SU-DHL-6 (cell line): ENCODE measurements at regions not wholly inside any gene's neighbourhood (a gene's known extent, or its start where the extent isn't known, plus 50 kb on each side); places are given as distances from the start of the nearest gene placed in this dataset.

Source experiments
- EZH2phosphoT487 ChIP-seq: fragments of 200-600 bp; sonication (generic), shearing (Covaris generic); conservative IDR thresholded peaks from 2 replicates; pipeline ENCODE4 v1.6.1; 2018; ENCODE audit warnings: mild to moderate bottlenecking, antibody characterized with exemption, low read length, moderate library complexity, mixed read lengths
- TF ChIP-seq, protein P1 (sequence below): fragments of 200-600 bp; sonication (generic); IDR thresholded peaks from one replicate; pipeline ENCODE4 v1.5.1; 2017; ENCODE audit warnings: antibody characterized with exemption, mild to moderate bottlenecking, low read length, moderate library complexity; ENCODE audit not compliant: insufficient read depth, poor library complexity, severe bottlenecking

DNA sequence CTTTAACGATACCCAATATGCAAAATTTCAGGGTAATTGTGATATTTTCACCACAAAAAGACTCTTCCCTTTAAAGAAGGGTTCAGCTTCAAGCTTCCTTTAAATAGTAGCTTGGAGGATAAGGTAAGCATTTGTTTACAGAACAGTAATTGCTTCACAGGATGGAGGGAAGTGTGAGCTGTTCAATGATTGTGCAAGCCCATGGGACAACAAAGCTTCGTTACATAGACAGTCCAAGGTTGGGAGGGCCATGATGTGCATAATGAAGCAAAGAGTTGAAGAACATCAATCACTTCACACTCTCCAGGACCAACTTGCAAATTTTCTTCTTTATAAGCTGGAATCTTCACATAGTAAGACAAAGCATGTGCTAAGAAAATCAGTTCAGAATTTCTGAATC, 145.0 kb upstream of the ASIC2 start:
- TF ChIP-seq, protein P1, sequence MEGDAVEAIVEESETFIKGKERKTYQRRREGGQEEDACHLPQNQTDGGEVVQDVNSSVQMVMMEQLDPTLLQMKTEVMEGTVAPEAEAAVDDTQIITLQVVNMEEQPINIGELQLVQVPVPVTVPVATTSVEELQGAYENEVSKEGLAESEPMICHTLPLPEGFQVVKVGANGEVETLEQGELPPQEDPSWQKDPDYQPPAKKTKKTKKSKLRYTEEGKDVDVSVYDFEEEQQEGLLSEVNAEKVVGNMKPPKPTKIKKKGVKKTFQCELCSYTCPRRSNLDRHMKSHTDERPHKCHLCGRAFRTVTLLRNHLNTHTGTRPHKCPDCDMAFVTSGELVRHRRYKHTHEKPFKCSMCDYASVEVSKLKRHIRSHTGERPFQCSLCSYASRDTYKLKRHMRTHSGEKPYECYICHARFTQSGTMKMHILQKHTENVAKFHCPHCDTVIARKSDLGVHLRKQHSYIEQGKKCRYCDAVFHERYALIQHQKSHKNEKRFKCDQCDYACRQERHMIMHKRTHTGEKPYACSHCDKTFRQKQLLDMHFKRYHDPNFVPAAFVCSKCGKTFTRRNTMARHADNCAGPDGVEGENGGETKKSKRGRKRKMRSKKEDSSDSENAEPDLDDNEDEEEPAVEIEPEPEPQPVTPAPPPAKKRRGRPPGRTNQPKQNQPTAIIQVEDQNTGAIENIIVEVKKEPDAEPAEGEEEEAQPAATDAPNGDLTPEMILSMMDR = no peak
- no peak for TF ChIP-seq EZH2phosphoT487
